ENCODE measurements at regions not wholly inside any gene's neighbourhood (a gene's known extent, or its start where the extent isn't known, plus 50 kb on each side); places are given as distances from the start of the nearest gene placed in this dataset.

- no peak for DNase-seq
Measured at GRCh38 chr10:8504499-8504898, 450.0 kb downstream of the GATA3 start.

- no peak for DNase-seq
Measured at GRCh38 chr10:8507156-8507555, 452.7 kb downstream of the GATA3 start.

- DNase-seq = no peak
Measured at GRCh38 chr10:8508882-8509281, 454.4 kb downstream of the GATA3 start.

GRCh38 chr10:8510471-8510870, 456.0 kb downstream of the GATA3 start:
- no peak for DNase-seq

DNA sequence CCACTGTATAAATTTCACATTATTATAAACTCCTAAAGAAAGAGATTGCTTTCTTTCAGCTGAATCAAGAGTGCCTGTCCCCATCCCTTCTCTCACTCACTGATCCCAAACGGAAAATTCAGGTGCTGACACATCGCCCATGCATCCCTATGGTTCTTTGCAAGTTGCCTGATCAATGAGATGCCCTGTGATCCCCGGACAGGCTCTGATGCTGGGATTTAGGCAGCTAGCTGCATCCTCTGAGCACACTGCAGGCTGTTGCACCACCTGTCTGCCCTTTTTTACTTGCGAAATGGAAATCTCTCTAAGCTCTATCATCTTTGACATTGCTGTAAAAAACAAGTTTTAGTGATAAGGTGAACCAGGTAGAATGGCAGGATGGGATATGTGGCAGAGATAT, 456.5 kb downstream of the GATA3 start:
- no peak for DNase-seq

DNA sequence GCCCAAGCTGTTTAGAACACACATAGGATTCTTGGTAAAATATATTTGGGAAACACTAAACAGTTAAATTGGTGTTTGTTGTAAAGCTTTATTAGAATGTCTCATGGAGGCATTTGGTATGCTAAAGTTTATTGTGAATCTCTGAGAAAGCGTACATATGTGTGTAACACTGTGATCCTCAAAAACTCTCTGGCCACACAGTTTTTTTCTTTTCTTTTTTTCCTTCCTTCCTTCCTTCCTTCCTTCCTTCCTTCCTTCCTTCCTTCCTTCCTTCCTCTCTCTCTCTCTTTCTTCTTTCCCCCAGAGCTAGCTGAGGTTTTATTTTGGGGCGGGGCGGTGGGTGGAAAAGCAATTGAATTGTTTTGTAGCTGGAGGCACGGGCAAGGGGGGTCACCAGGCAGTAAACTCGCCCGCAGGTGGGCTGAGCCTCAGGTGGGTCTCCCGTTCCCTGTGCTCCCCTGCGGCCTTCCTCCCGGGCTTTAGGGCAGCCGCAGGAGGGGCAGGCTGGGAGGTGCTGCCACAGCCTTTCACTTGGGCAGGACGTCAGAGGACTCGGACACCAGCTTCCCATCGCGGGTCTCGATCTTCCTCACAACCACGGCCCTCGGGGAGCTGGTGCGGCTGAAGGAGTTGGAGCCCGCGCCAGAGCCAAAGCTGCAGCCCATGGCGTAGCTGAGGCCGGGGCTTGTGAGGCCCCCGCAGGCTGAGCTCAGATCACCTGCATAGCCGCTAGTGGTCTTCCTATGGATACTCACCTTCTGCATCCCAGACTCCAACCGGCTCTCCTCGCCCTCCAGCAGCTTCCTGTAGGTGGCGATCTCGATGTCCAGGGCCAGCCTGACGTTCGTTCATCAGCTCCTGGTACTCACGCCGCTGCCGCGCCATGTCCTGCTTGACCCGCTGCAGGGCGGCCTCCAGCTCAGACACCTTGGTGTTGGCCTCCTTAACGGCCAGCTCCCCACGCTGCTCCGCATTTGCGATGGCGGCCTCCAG, 459.0 kb downstream of the GATA3 start:
- DNase-seq = no peak

DNA sequence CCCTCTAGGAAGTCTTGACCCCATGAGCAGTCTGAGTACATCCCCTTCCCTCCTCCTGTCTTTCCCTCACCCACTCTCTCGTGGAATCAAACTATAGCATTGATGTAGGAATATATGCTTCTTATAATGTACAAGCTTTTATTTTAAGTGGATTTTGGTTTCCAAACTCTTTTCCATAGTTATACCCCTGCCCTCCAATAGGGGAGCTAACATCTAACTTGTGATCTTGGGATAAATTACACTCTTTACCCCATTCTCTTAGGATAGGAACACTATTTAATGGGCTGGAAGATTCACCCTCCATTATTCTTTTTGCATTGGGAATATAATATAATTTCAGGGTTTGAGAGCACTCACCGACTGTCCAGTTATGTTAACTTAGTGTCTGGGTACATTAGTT, 465.9 kb downstream of the GATA3 start:
- no peak for DNase-seq

DNA sequence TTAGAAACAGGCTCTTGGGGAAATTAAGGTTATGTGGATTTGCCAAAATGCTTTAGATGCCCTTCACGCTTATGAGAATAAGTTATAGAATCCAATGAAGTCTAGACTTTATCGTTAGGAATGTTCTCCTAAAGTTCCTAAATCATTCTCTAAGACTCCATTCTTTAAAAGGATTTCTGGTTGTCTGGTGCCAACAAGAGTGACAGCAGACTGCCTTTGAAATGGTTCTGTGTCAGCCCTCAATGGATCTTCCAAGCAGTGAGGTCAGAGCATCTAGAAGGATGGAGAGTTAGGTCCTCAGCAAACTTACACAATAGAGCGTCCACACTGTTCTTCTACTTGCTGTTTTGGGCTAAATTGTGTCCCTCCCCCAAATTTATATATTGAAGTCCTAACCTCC, 473.3 kb downstream of the GATA3 start:
- DNase-seq = no peak

- DNase-seq = no peak
Measured at GRCh38 chr10:8531116-8531515, 476.6 kb downstream of the GATA3 start.

GRCh38 chr10:8532647-8533046, 478.2 kb downstream of the GATA3 start:
- DNase-seq = no peak

DNA sequence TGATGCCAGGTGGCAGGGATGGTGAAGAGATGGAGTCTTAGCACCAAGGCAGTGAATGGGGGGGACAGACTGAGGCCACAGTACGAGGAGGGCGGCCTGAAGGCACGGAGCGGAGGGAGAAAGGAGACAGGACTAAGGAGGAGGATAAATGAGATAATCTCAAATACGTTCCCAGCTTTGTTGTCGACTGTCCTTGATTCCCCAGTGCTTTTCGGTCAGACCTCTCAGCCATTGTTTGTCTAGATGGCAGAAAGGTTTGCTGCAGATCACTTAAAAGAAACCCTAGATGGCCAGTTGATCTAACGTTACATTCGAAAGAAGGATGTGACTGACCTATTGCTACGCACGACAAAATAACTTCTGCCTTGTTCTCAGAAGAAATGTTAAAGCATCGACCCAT, 479.0 kb downstream of the GATA3 start:
- DNase-seq = no peak

DNA sequence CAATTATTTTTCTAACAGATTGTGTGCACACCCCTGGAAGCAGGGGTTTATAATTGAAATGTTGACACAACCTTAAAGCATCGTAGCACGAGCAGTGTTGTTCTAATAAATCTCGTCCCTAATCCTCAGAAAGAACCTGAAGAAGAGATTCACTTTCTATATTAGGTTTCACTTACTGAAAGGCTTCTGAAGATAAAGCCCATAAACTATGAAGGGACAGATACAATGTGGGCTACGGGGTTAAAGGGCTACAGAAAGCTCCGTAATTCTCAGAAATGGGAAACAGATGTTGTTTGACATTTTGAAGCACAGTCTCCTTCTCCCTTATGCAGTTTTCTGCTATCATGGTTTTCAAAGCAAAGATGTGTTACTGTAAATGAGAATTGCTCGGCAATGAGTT, 479.6 kb downstream of the GATA3 start:
- DNase-seq = no peak

GRCh38 chr10:8534891-8535290, 480.4 kb downstream of the GATA3 start:
- DNase-seq = no peak

- DNase-seq = no peak
Measured at GRCh38 chr10:8539056-8539455, 484.6 kb downstream of the GATA3 start.

- DNase-seq = no peak
Measured at GRCh38 chr10:8543361-8544056, 489.0 kb downstream of the GATA3 start.

DNA sequence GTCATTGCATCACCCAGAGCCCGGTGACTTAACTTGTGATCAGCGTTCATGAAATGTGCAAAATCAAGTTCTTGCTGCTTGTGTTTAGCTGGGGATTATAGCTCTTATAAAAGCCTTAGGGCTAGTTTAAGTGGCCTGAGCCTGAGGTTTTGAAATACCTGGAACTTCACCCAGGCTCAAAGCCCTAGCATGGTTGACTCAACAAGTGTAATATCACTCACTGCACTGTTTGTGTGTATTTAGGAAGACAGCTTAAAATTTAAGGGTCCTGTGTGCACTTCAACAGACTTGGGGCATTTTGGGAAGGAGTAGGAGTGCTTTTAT, 489.5 kb downstream of the GATA3 start:
- DNase-seq = no peak

GRCh38 chr10:8544500-8544899, 490.0 kb downstream of the GATA3 start:
- no peak for DNase-seq

GRCh38 chr10:8554574-8554973, 500.1 kb downstream of the GATA3 start:
- no peak for DNase-seq

DNA sequence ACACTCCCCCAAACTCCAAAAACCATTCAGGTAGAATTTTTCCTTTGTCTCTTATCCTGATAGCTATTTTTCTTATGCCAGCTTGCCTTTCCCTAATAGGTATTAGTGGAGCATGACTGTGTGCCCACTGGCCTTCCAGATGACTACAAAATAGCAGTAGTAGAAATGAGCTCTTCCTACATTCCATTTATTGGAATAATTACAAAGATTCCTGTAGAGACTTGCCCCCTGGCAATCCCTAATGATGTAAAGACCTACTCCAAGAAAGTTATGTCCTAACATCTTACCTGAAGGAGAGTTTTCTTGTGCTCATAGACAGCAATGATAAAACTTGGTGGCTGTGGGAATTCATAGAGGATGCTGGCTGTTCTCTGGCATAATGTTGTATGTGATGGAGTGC, 501.8 kb downstream of the GATA3 start:
- DNase-seq = no peak

GRCh38 chr10:8563478-8563877, 509.0 kb downstream of the GATA3 start:
- DNase-seq = no peak

DNA sequence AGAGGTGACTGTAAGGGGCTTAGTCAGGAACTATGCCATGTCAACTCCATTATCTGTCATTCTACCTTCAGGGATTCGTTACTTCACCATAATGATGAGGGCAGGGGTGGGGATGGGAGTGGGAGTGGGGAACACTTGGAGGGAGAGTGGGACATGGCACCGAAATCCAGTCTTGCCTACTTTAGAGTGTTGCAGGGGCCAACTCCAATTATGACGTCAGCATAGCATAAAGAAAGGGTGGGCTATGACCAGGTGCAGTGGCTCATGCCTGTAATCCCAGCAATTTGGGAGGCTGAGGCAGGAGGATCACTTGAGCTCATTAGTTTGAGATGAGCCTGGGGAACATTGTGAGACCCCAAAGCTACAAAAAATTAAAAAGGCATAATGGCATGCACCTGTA, 512.2 kb downstream of the GATA3 start:
- no peak for DNase-seq

DNA sequence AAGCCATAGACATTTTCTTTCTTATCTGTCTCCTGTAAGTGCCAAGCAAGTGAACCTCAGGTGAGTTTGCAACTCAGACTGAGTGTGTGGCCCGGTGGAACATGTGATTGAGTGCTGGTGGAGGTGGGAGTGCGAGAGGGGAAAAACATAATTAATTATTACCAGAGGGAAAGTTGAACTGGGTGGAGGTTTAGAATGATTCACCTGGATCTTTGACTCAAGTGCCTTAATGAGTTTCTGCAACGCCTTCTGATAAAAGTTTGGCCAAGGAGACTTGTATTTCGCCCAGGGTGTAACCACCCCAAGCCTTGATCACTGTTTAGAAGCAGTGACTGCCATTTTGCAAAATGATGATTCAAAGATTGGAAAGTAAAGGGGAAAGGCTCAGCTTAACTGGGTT, 513.9 kb downstream of the GATA3 start:
- DNase-seq = no peak

- DNase-seq = no peak
Measured at GRCh38 chr10:8575620-8576019, 521.1 kb downstream of the GATA3 start.

GRCh38 chr10:8576281-8576680, 521.8 kb downstream of the GATA3 start:
- DNase-seq = no peak

GRCh38 chr10:8576911-8577310, 522.4 kb downstream of the GATA3 start:
- no peak for DNase-seq

Data from amniotic stem cell (primary cell).